SK-N-SH (cell line): ENCODE measurements at regions not wholly inside any gene's neighbourhood (a gene's known extent, or its start where the extent isn't known, plus 50 kb on each side); places are given as distances from the start of the nearest gene placed in this dataset.
A peak's percentile ranks its signal among the peaks of the same experiment; 100 is the strongest.

ENCODE experiments used
- CTCF ChIA-PET: fragments of 300-600, 350-600 bp; formaldehyde crosslinking; extraction: SDS; loops from one replicate; lab custom pipeline; 2021; lab: Yijun Ruan, JAX
- POLR2A ChIA-PET: fragments of 350-600 bp; sonication (Branson Sonifier 250); formaldehyde crosslinking; extraction: SDS; loops from one replicate; lab custom pipeline; 2020; ENCODE audit warnings: antibody characterized with exemption, inconsistent platforms; lab: Yijun Ruan, JAX
- DNase-seq: peaks from one replicate; pipeline ENCODE4 v3.0.0; 2012
- H2AFZ ChIP-seq: fragments of 200-600 bp; sonication (generic); 2 replicates; pipeline ENCODE4 v1.8.1; 2016; ENCODE audit warnings: antibody characterized with exemption, mild to moderate bottlenecking, low read depth
- H3F3A ChIP-seq: fragments of 200-600 bp; sonication (generic); replicated peaks from 2 replicates; pipeline ENCODE3; 2016; ENCODE audit warnings: antibody characterized with exemption, mild to moderate bottlenecking; ENCODE audit not compliant: insufficient read depth
- H3K27ac ChIP-seq, 2 experiments: fragments of 200-500 bp in 1 of 2; fragments of 200-600 bp in 1 of 2; sonication (Bioruptor generic) in 1 of 2; sonication (generic), shearing (Covaris generic) in 1 of 2; 2 replicates each; pipeline versions ENCODE4 v1.5.1 to v1.6.1; 2014 to 2016; ENCODE audit warnings: low read depth in 2 of 2, inconsistent platforms in 1 of 2, low read length in 1 of 2, mild to moderate bottlenecking in 1 of 2, mixed read lengths in 1 of 2
- H3K27me3 ChIP-seq: fragments of 200-600 bp; sonication (generic), shearing (Covaris generic); 2 replicates; pipeline ENCODE4 v1.6.1; 2016; ENCODE audit warnings: mixed run types; ENCODE audit not compliant: insufficient read depth
- H3K36me3 ChIP-seq, 2 experiments: fragments of 200-500 bp in 1 of 2; fragments of 200-600 bp in 1 of 2; sonication (Bioruptor generic) in 1 of 2; sonication (generic) in 1 of 2; replicated peaks in 1 of 2; 2 replicates each; pipeline versions ENCODE3 to v1.5.1; 2014 to 2016; ENCODE audit warnings: low read length in 1 of 2, mild to moderate bottlenecking in 1 of 2; ENCODE audit not compliant: insufficient read depth in 2 of 2, control insufficient read depth in 1 of 2
- H3K4me1 ChIP-seq, 2 experiments: fragments of 200-500 bp in 1 of 2; fragments of 200-600 bp in 1 of 2; sonication (Bioruptor generic) in 1 of 2; sonication (generic), shearing (Covaris generic) in 1 of 2; 2 replicates each; pipeline versions ENCODE4 v1.5.1 to v1.6.1; 2014 to 2016; ENCODE audit warnings: low read depth in 1 of 2, low read length in 1 of 2, mixed run types in 1 of 2; ENCODE audit not compliant: insufficient read depth in 2 of 2, control insufficient read depth in 1 of 2
- H3K4me2 ChIP-seq: fragments of 200-600 bp; sonication (generic), shearing (Covaris generic); 2 replicates; pipeline ENCODE4 v1.6.1; 2017; ENCODE audit warnings: mixed run types
- H3K4me3 ChIP-seq, 2 experiments: fragments of 200-500 bp in 1 of 2; fragments of 200-600 bp in 1 of 2; sonication (Bioruptor generic) in 1 of 2; sonication (generic), shearing (Covaris generic) in 1 of 2; 2 replicates each; pipeline versions ENCODE4 v1.5.1 to v1.8.1; 2014 to 2016; ENCODE audit warnings: low read depth in 2 of 2, inconsistent platforms in 1 of 2, low read length in 1 of 2, mild to moderate bottlenecking in 1 of 2, mixed read lengths in 1 of 2, moderate library complexity in 1 of 2
- H3K79me2 ChIP-seq: fragments of 200-600 bp; sonication (generic); 2 replicates; pipeline ENCODE4 v1.8.1; 2017; ENCODE audit warnings: mild to moderate bottlenecking; ENCODE audit not compliant: insufficient read depth
- H3K9ac ChIP-seq: fragments of 200-600 bp; sonication (generic); 2 replicates; pipeline ENCODE4 v1.6.1; 2017; ENCODE audit warnings: mixed run types
- H3K9me2 ChIP-seq: fragments of 200-600 bp; sonication (generic); 2 replicates; pipeline ENCODE4 v1.6.1; 2017; ENCODE audit warnings: mixed run types
- H3K9me3 ChIP-seq: fragments of 200-600 bp; sonication (generic); 2 replicates; pipeline ENCODE4 v1.6.1; 2017; ENCODE audit warnings: mixed run types, mild to moderate bottlenecking, moderate library complexity
- H4K20me1 ChIP-seq: fragments of 200-600 bp; sonication (generic); 2 replicates; pipeline ENCODE4 v1.6.1; 2017; ENCODE audit warnings: mild to moderate bottlenecking, mixed run types; ENCODE audit not compliant: insufficient read depth
- CTCF ChIP-seq: fragments of 200-600 bp; sonication (generic); IDR thresholded peaks from 2 replicates; pipeline ENCODE4 v1.6.1; 2017; ENCODE audit warnings: antibody characterized with exemption, mild to moderate bottlenecking, moderate library complexity
- ELF1 ChIP-seq: IDR thresholded peaks from 2 replicates; pipeline ENCODE4 v1.4.0; 2012
- GABPA ChIP-seq: IDR thresholded peaks from 2 replicates; pipeline ENCODE4 v1.4.0; 2012; ENCODE audit warnings: low read depth, mild to moderate bottlenecking
- GATA2 ChIP-seq: sonication (generic); formaldehyde crosslinking; IDR thresholded peaks from 2 replicates; pipeline ENCODE4 v1.5.0; 2020; ENCODE audit warnings: mild to moderate bottlenecking, missing genetic modification reagents
- IRF3 ChIP-seq: fragments of 150-350 bp; IDR thresholded peaks from 2 replicates; pipeline ENCODE4 v1.6.1; 2016; ENCODE audit warnings: mild to moderate bottlenecking, low read depth, low read length
- NRF1 ChIP-seq: IDR thresholded peaks from 2 replicates; pipeline ENCODE4 v1.6.1; 2012; ENCODE audit warnings: low read depth, mild to moderate bottlenecking, low read length
- PBX3 ChIP-seq: IDR thresholded peaks from 2 replicates; pipeline ENCODE4; 2012
- RAD21 ChIP-seq: IDR thresholded peaks from 2 replicates; pipeline ENCODE4 v1.6.1; 2012; ENCODE audit warnings: mild to moderate bottlenecking, low read length
- RCOR1 ChIP-seq: fragments of 150-350 bp; IDR thresholded peaks from 2 replicates; pipeline ENCODE4 v1.6.1; 2017; ENCODE audit warnings: antibody characterized with exemption, low read length
- RFX5 ChIP-seq: IDR thresholded peaks from 2 replicates; pipeline ENCODE4 v1.6.1; 2012; ENCODE audit warnings: mild to moderate bottlenecking, improper control_type of control experiment, low read length
- SMC3 ChIP-seq: IDR thresholded peaks from 2 replicates; pipeline ENCODE4 v1.6.1; 2012; ENCODE audit warnings: low read depth, low read length, improper control_type of control experiment
- TAF1 ChIP-seq: IDR thresholded peaks from 2 replicates; pipeline ENCODE4 v1.6.1; 2012; ENCODE audit warnings: low read depth, mild to moderate bottlenecking, low read length, moderate library complexity, borderline replicate concordance
- USF1 ChIP-seq: IDR thresholded peaks from 2 replicates; pipeline ENCODE4 v1.4.0; 2012; ENCODE audit warnings: low read depth, borderline replicate concordance
- YY1 ChIP-seq: IDR thresholded peaks from 2 replicates; pipeline ENCODE4 v1.4.0; 2012; ENCODE audit warnings: low read depth, mild to moderate bottlenecking
- ZBTB33 ChIP-seq: IDR thresholded peaks from 2 replicates; pipeline ENCODE4 v1.4.0; 2012; ENCODE audit warnings: low read depth, borderline replicate concordance
- WGBS: methylation state at CpG from one replicate; pipeline ENCODE4 v1.1.6; 2017; ENCODE audit warnings: low lambda C conversion rate; 5-methylcytosine and 5-hydroxymethylcytosine counted together

- H3K9me2 ChIP-seq = no peaks in the 10 kb centered on the region
- no peak for DNase-seq
- CTCF ChIA-PET = interaction anchor here (0.6 to 5.2 kb wide), 9 partner anchors 9 to 728 kb away, joined by 3 to 37 read pairs (median 6); no protein-coding TSS in a partner anchor
- WGBS = 60% methylated on average over 2 of the region's 8 CpGs
- H3K79me2 ChIP-seq = no peaks in the 10 kb centered on the region
- H3K4me1 ChIP-seq = no peaks in the 10 kb centered on the region; a peak in 1 of 4 replicates
- H2AFZ ChIP-seq = no peak overlapping the region
- no peaks in the 10 kb centered on the region for H3K9me3 ChIP-seq
- H3K4me2 ChIP-seq = no peak overlapping the region
- no peaks in the 10 kb centered on the region for H3K36me3 ChIP-seq
- H3K4me3 ChIP-seq = no peak overlapping the region; a peak in 1 of 4 replicates
- H3K9ac ChIP-seq = no peak overlapping the region
- H4K20me1 ChIP-seq = no peaks in the 10 kb centered on the region
- no peak for TF ChIP-seq RAD21
- TF ChIP-seq PBX3 = no peak
- TF ChIP-seq RCOR1 = no peak
- no peak for TF ChIP-seq IRF3
- no peak for TF ChIP-seq TAF1
- POLR2A ChIA-PET = no interaction called here
- no peak overlapping the region for H3K27ac ChIP-seq
- H3F3A ChIP-seq = peaks cover 3% of the 10 kb centered on the region
- peaks cover 6% of the 10 kb centered on the region; the same call in 1 of the 2 replicates for H3K27me3 ChIP-seq
Measured at GRCh38 chr22:48577691-48578090, 1250.0 kb downstream of the BRD1 start.

- no peak overlapping the region for H3K4me2 ChIP-seq
- H3K4me3 ChIP-seq = peak overlapping the region in 1 of 2 experiments; percentile 38; a peak in 1 of 4 replicates
Measured at GRCh38 chr22:48577014-48577690, 1250.5 kb downstream of the BRD1 start.

More at GRCh38 chr22:48577014-48577690, 1250.5 kb downstream of the BRD1 start:
- no peak for DNase-seq
- H3K9me3 ChIP-seq = no peaks in the 10 kb centered on the region
- H3K4me1 ChIP-seq = no peaks in the 10 kb centered on the region; a peak in 1 of 4 replicates
- H3F3A ChIP-seq = no peaks in the 10 kb centered on the region
- TF ChIP-seq RFX5 (no peak), RAD21 (peak; percentile 20; the same call in 1 of the 2 replicates), GABPA (no peak), PBX3 (no peak), ZBTB33 (no peak), ELF1 (no peak), YY1 (no peak), USF1 (no peak), CTCF (0 out of 2 replicates have a peak, but pooled peaks have one; percentile 3), NRF1 (no peak), GATA2 (CRISPR knock-in tag) (no peak), SMC3 (no peak)
- no peak overlapping the region; a peak in 1 of 4 replicates for H3K27ac ChIP-seq
- H3K36me3 ChIP-seq = no peaks in the 10 kb centered on the region
- 16% methylated on average over 5 of the region's 29 CpGs for WGBS
- ChIA-PET POLR2A (no interaction called here), CTCF (interaction anchor here (0.6 to 5.2 kb wide), 21 partner anchors 9 to 1057 kb away, joined by 3 to 37 read pairs (median 4); no protein-coding TSS in a partner anchor)
- no peaks in the 10 kb centered on the region for H3K9me2 ChIP-seq
- no peak overlapping the region for H3K9ac ChIP-seq
- H2AFZ ChIP-seq = no peak overlapping the region
- peaks cover 6% of the 10 kb centered on the region; the same call in 1 of the 2 replicates for H3K27me3 ChIP-seq
- no peaks in the 10 kb centered on the region for H4K20me1 ChIP-seq
- H3K79me2 ChIP-seq = no peaks in the 10 kb centered on the region
